D721Med (cell line): ENCODE measurements at regions not wholly inside any gene's neighbourhood (a gene's known extent, or its start where the extent isn't known, plus 50 kb on each side); places are given as distances from the start of the nearest gene placed in this dataset.

ENCODE experiments used
- DNase-seq: peaks from one replicate; pipeline ENCODE4 v3.0.0; 2011; ENCODE audit warnings: low spot score; ENCODE audit not compliant: insufficient read length
- FAIRE-seq: peaks from 2 replicates; lab custom pipeline; 2011; peaks lifted over from hg19 to GRCh38; lab: Jason Lieb, UNC
- TF ChIP-seq, protein P1 (sequence below): IDR thresholded peaks from 2 replicates; pipeline ENCODE4 v1.5.1; 2012; ENCODE audit warnings: mild to moderate bottlenecking, control low read depth; ENCODE audit not compliant: insufficient read depth; ENCODE audit errors: missing control alignments

DNA sequence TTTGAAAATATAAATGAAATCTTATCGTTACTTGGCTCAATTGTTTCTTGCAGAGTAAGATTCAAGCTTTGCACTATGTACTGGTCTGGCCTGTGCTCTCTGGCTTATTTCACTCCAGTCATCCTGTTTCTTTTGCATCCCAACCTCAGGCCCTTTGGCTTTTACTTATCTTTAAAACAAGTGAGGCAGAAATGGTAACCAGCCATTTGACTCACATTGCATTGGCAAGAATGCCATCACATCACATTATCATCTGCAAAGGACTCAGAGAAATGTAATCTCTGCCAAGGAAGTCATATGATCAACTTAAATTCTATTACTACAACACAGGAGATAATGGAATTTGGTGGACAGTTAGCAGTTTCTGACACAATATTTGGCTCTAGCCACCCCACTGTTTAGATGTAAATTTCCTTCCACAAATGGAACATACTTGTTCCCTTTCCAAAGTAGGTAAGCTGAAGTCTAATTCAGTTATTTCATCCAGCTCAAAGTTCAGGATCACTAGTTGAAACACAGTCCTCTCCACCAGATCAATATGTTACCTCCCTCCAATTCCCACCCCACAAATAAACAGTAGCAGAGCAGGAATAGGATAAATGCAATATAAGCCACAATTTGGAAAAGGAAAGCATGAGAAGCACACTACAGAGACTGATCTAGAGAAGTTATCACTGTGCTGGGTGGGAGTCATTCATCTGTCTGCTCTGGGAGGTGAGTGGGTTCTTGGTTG, 65.0 kb upstream of the DSC1 start:
- no peak for FAIRE-seq
- TF ChIP-seq, protein P1, sequence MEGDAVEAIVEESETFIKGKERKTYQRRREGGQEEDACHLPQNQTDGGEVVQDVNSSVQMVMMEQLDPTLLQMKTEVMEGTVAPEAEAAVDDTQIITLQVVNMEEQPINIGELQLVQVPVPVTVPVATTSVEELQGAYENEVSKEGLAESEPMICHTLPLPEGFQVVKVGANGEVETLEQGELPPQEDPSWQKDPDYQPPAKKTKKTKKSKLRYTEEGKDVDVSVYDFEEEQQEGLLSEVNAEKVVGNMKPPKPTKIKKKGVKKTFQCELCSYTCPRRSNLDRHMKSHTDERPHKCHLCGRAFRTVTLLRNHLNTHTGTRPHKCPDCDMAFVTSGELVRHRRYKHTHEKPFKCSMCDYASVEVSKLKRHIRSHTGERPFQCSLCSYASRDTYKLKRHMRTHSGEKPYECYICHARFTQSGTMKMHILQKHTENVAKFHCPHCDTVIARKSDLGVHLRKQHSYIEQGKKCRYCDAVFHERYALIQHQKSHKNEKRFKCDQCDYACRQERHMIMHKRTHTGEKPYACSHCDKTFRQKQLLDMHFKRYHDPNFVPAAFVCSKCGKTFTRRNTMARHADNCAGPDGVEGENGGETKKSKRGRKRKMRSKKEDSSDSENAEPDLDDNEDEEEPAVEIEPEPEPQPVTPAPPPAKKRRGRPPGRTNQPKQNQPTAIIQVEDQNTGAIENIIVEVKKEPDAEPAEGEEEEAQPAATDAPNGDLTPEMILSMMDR: no peak
- no peak for DNase-seq

DNA sequence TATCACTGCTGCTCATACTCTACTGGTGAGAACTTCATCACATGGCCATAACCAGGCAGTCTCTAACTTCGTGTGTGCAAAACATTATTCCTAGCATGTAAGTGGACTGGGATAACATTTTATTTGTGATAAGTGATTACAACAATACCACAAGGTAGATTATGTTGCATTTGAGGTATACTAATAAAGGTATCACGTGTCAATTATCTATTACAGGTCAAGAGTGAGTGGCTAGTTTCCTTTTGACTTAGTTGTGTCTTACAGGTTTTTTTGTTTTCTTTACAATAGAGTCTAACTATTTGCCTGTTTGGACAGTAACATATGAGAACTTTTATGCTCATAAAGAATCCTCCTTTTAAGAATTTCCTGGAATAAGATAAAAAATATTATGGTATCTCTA, 67.2 kb upstream of the DSC1 start:
- DNase-seq: no peak
- TF ChIP-seq, protein P1: no peak
- no peak for FAIRE-seq

DNA sequence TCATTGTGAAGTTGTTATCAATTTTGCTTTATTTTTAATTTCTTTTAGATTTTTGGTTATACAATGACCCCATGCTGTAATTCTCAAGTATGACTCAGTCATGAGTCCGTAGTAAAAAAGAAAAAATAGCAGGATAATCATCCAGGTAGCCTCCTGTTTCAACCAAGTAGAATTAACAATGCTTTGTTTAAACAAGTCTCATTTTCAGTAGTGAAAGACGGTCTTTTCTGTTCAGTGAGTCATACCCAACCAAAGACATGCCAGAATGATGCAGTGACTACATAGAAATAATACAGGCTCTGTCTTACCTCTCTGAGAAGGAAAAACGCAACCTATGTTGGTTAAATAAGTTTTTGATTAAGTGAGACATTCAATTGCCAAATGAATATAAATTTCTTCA, 67.8 kb upstream of the DSC1 start:
- TF ChIP-seq, protein P1: no peak
- no peak for DNase-seq
- no peak for FAIRE-seq

DNA sequence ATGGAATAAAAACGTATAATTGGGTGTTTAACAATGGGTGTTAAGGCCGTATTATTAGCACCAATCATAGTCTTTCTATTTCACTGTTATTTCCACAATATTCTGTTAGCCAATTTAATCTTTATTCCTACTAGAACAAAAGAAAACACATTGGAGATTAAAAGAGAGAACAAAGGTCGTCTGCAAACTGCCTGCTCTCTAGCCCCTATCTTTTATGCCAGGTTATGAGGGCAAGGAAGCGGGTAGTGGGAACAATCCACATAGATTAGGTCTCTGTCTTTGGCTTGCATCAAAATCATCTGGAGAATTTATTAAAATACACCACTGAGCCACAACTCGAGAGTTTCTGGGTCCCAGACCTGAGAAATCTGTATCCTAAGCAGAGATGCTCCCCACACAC, 69.4 kb upstream of the DSC1 start:
- FAIRE-seq: no peak
- DNase-seq: no peak
- TF ChIP-seq, protein P1: no peak

DNA sequence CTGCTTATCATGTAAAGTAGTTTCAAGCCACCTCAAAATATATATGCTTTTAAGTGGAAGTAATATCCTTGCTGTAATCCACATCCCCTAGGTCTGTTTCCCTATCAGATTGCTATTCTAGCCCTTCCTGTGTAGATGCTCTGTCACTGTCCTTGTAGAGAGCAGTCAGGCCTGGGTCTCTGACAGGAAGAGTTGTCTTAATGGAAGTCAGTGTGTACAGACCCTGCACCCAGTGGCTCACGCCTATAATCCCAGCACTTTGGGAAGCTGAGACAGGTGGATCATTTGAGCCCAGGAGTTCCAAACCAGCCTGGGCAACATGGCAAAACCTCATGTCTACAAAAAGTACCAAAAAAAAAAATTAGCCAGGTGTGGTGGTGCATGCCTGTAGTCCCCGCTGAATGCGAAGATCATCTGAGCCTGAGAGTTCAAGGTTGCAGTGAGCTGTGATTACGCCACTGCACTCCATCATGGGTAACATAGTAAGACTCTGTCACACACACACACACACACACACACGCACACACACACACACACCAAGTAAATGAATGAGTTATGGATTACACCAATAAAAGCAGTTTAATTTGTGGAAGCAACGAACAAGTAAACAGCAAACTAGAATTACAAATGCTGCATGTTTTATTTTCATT, 70.2 kb upstream of the DSC1 start:
- TF ChIP-seq, protein P1: no peak
- DNase-seq (no peak), FAIRE-seq (no peak)

DNA sequence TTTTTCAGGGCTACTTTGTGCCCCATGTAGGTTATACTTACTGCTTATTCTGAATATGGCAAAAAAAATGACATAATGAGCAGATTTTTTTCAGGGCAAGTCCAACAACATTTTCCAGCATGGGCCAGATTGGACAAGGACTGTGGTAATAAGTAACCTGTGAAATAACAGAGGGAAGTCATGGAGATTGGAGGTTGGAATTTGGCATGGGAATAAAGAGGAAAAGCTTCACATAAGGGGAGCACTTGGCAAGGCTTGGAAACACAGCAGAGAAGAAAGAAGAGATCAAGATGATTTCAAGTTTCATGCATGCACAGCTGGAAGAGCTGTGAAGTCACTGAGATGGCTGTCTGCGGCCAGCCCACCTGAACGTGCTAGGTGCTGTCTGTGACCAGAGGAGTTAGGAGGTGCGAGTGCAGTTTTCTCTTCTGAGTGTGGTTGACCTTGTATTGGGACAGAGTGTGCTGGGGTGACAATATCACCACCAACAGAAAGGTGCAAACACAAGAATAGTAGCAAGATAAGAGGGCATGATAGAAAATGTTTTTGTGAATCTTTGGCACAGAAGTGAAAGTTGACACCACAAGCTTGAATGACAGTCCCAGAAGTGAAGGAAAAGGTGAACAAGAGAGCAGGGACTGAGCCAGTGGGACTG, 71.1 kb upstream of the DSC1 start:
- no peak for DNase-seq
- TF ChIP-seq, protein P1: no peak
- no peak for FAIRE-seq
